Smooth muscle cell (in vitro differentiated cells): ENCODE measurements at regions not wholly inside any gene's neighbourhood (a gene's known extent, or its start where the extent isn't known, plus 50 kb on each side); places are given as distances from the start of the nearest gene placed in this dataset. TPM values are rescaled to one million over a fixed set of nuclear protein-coding genes. Genes with fewer than 3 reads are reported as not detected.

Source experiments
- DNase-seq: peaks from one replicate; lab custom pipeline; 2025; ENCODE audit not compliant: unreplicated experiment; lab: John Stamatoyannopoulos, UW
- H2AFZ ChIP-seq: fragments of 200-600 bp; sonication (generic); 2 replicates; pipeline ENCODE4 v1.6.0; 2016; ENCODE audit warnings: antibody characterized with exemption, low read depth, mild to moderate bottlenecking
- H3F3A ChIP-seq: fragments of 200-600 bp; sonication (generic); 2 replicates; pipeline ENCODE4 v1.6.0; 2017; ENCODE audit warnings: antibody characterized with exemption, low read depth
- H3K27ac ChIP-seq: fragments of 200-600 bp; sonication (generic); 2 replicates; pipeline ENCODE4 v1.5.1; 2016; ENCODE audit warnings: low read depth, mild to moderate bottlenecking
- H3K27me3 ChIP-seq: fragments of 200-600 bp; sonication (generic); 2 replicates; pipeline ENCODE4 v1.6.1; 2016; ENCODE audit warnings: low read depth, mild to moderate bottlenecking
- H3K36me3 ChIP-seq: fragments of 200-600 bp; sonication (generic); 2 replicates; pipeline ENCODE4 v1.5.1; 2016; ENCODE audit warnings: low read depth
- H3K4me1 ChIP-seq: fragments of 200-600 bp; sonication (generic); 2 replicates; pipeline ENCODE4 v1.5.1; 2016; ENCODE audit warnings: low read depth
- H3K4me2 ChIP-seq: fragments of 200-600 bp; sonication (generic); 2 replicates; pipeline ENCODE4 v1.6.0; 2016; ENCODE audit warnings: mild to moderate bottlenecking
- H3K4me3 ChIP-seq: fragments of 200-600 bp; sonication (generic); 2 replicates; pipeline ENCODE4 v1.5.1; 2016; ENCODE audit warnings: mild to moderate bottlenecking
- H3K79me2 ChIP-seq: fragments of 200-600 bp; sonication (generic); 2 replicates; pipeline ENCODE4 v1.6.0; 2016; ENCODE audit warnings: low read depth, mild to moderate bottlenecking
- H3K9ac ChIP-seq: fragments of 200-600 bp; sonication (generic); 2 replicates; pipeline ENCODE4 v1.6.0; 2016; ENCODE audit warnings: low read depth
- H3K9me3 ChIP-seq: fragments of 200-600 bp; sonication (generic); replicated peaks from 2 replicates; pipeline ENCODE4 v1.5.1; 2016; ENCODE audit warnings: low read depth
- H4K20me1 ChIP-seq: fragments of 200-600 bp; sonication (generic); 2 replicates; pipeline ENCODE4 v1.6.0; 2016; ENCODE audit warnings: low read depth
- WGBS: methylation state at CpG from one replicate; pipeline ENCODE4 v1.1.7; 2016; ENCODE audit warnings: low lambda C conversion rate; 5-methylcytosine and 5-hydroxymethylcytosine counted together
- small RNA-seq: library from RNA; depleted of rRNA; stranded (forward); fragments of <200 nt; gene quantifications from one replicate; pipeline ENCODE3, GENCODE V24; 2014
- TF ChIP-seq, protein P1 (sequence below): fragments of 200-600 bp; sonication (generic); IDR thresholded peaks from 2 replicates; pipeline ENCODE4 v1.5.1; 2017; ENCODE audit warnings: borderline replicate concordance, mild to moderate bottlenecking, antibody characterized with exemption; ENCODE audit not compliant: insufficient read depth, poor library complexity, severe bottlenecking

DNA sequence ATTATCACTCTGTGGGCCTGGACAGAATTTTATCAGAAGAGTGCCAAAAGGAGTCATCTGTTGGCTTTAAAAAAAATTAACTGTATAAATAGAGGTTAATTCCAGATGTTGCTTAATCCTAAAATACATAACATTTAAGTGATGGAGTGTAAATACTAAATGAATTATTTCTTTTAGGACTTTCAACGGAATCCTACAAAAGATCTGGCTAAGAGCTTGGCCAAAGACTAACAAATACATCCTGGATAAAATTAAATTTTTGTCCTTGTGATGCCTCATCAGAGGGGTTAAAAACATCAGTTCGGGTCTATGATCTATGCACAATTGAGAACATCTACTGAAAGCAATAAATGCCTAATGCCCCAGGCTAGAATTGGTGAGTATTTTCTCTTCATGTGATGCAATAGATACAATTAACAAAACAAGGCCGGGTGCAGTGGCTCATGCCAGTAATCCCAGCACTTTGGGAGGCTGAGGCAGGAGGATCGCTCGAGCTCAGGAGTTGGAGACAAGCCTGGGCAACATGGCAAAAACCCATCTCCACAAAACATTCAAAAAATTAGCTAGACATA, 49.8 kb upstream of the RAP1B start:
- H3K4me3 ChIP-seq: no peak overlapping the region
- no peaks in the 10 kb centered on the region for H3K27me3 ChIP-seq
- H3K36me3 ChIP-seq: no peaks in the 10 kb centered on the region
- WGBS: 84% methylated on average over 5 of the region's 5 CpGs
- no peak overlapping the region for H3K9ac ChIP-seq
- peaks cover 9% of the 10 kb centered on the region for H3K4me1 ChIP-seq
- H3K79me2 ChIP-seq: no peaks in the 10 kb centered on the region
- no peaks in the 10 kb centered on the region for H4K20me1 ChIP-seq
- TF ChIP-seq, protein P1, sequence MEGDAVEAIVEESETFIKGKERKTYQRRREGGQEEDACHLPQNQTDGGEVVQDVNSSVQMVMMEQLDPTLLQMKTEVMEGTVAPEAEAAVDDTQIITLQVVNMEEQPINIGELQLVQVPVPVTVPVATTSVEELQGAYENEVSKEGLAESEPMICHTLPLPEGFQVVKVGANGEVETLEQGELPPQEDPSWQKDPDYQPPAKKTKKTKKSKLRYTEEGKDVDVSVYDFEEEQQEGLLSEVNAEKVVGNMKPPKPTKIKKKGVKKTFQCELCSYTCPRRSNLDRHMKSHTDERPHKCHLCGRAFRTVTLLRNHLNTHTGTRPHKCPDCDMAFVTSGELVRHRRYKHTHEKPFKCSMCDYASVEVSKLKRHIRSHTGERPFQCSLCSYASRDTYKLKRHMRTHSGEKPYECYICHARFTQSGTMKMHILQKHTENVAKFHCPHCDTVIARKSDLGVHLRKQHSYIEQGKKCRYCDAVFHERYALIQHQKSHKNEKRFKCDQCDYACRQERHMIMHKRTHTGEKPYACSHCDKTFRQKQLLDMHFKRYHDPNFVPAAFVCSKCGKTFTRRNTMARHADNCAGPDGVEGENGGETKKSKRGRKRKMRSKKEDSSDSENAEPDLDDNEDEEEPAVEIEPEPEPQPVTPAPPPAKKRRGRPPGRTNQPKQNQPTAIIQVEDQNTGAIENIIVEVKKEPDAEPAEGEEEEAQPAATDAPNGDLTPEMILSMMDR: no peak
- H3K9me3 ChIP-seq: no peaks in the 10 kb centered on the region
- peaks cover 6% of the 10 kb centered on the region for H3F3A ChIP-seq
- peak overlapping the region; percentile 46 for H3K27ac ChIP-seq
- no peak overlapping the region for H3K4me2 ChIP-seq
- DNase-seq: no peak
- no peak overlapping the region for H2AFZ ChIP-seq

Small RNAs in the stretch of these regions (small RNA-seq; reads per million reads assigned to genes)
- gene AC008033.2: not detected
